ENCODE measurements at regions not wholly inside any gene's neighbourhood (a gene's known extent, or its start where the extent isn't known, plus 50 kb on each side); places are given as distances from the start of the nearest gene placed in this dataset.

GRCh38 chr12:34286934-34287333 is 264.6 kb downstream of the ALG10 start:
- intact Hi-C loops (cut with DNase I), result no loop called here
- DNase-seq (no peak), ATAC-seq (no peak)

- DNase-seq, result no peak
- intact Hi-C loops (cut with DNase I), result no loop called here
- no peak for ATAC-seq
Measured at GRCh38 chr12:34287437-34287836, 265.1 kb downstream of the ALG10 start.

- ATAC-seq (no peak), DNase-seq (no peak)
- intact Hi-C loops (cut with DNase I), result no loop called here
Measured at GRCh38 chr12:34287986-34288962, 266.0 kb downstream of the ALG10 start.

GRCh38 chr12:34288963-34289345 is 266.7 kb downstream of the ALG10 start:
- no peak for ATAC-seq
- DNase-seq, result no peak
- intact Hi-C loops (cut with DNase I), result no loop called here

GRCh38 chr12:34289431-34290380 is 267.4 kb downstream of the ALG10 start:
- DNase-seq (no peak), ATAC-seq (no peak)
- intact Hi-C loops (cut with DNase I), result no loop called here

- no peak for DNase-seq
- no peak for ATAC-seq
Measured at GRCh38 chr12:34290381-34290995, 268.2 kb downstream of the ALG10 start.

GRCh38 chr12:34291001-34291400 is 268.7 kb downstream of the ALG10 start:
- intact Hi-C loops (cut with DNase I), result no loop called here
- DNase-seq, result peak; percentile 12
- ATAC-seq, result no peak

More at GRCh38 chr12:34290381-34290995, 268.2 kb downstream of the ALG10 start:
- intact Hi-C loops (cut with DNase I), result no loop called here

GRCh38 chr12:34291426-34291901 is 269.2 kb downstream of the ALG10 start:
- ATAC-seq (no peak), DNase-seq (peak; percentile 5)
- intact Hi-C loops (cut with DNase I), result no loop called here

GRCh38 chr12:34292736-34293625 is 270.7 kb downstream of the ALG10 start:
- intact Hi-C loops (cut with DNase I), result no loop called here
- ATAC-seq (no peak), DNase-seq (peak; percentile 17)

GRCh38 chr12:34294137-34294536 is 271.8 kb downstream of the ALG10 start:
- no peak for ATAC-seq
- DNase-seq, result no peak
- intact Hi-C loops (cut with DNase I), result no loop called here

GRCh38 chr12:34294671-34295365 is 272.5 kb downstream of the ALG10 start:
- no peak for ATAC-seq
- intact Hi-C loops (cut with DNase I), result no loop called here

GRCh38 chr12:34295366-34296142 is 273.3 kb downstream of the ALG10 start:
- intact Hi-C loops (cut with DNase I), result no loop called here
- ATAC-seq, result no peak
- peak; percentile 7 for DNase-seq

More at GRCh38 chr12:34294671-34295365, 272.5 kb downstream of the ALG10 start:
- peak; percentile 5 for DNase-seq

- intact Hi-C loops (cut with DNase I), result no loop called here
- ATAC-seq (no peak), DNase-seq (peak; percentile 4)
Measured at GRCh38 chr12:34296143-34297041, 274.1 kb downstream of the ALG10 start.

- ATAC-seq, result no peak
- peak; percentile 4 for DNase-seq
- intact Hi-C loops (cut with DNase I), result no loop called here
Measured at GRCh38 chr12:34297126-34297789, 275.0 kb downstream of the ALG10 start.

- intact Hi-C loops (cut with DNase I), result no loop called here
- DNase-seq (peak; percentile 4), ATAC-seq (no peak)
Measured at GRCh38 chr12:34297790-34298164, 275.5 kb downstream of the ALG10 start.

Measured in left cardiac atrium (tissue), 4 donors.